ENCODE measurements at regions not wholly inside any gene's neighbourhood (a gene's known extent, or its start where the extent isn't known, plus 50 kb on each side); places are given as distances from the start of the nearest gene placed in this dataset.

GRCh38 chr4:45078201-45078600 lies 351.8 kb upstream of the GNPDA2 start:
- Histone ChIP-seq H3K27ac (no peak overlapping the region), H3K27me3 (no peaks in the 10 kb centered on the region), H3K36me3 (no peaks in the 10 kb centered on the region), H3K4me3 (no peak overlapping the region), H3K4me1 (no peaks in the 10 kb centered on the region), H3K9me3 (no peaks in the 10 kb centered on the region)
- ATAC-seq = no peak
- intact Hi-C loops (cut with DNase I) = no loop called here
- no peak for DNase-seq
- no peak for TF ChIP-seq CTCF (IDR thresholded peaks at IDR 0.05)

GRCh38 chr4:45072981-45073380 lies 346.6 kb upstream of the GNPDA2 start:
- no peak for DNase-seq
- no peaks in the 10 kb centered on the region for H3K9me3 ChIP-seq
- no peaks in the 10 kb centered on the region for H3K36me3 ChIP-seq
- ATAC-seq = no peak
- no peaks in the 10 kb centered on the region for H3K27me3 ChIP-seq
- H3K27ac ChIP-seq = no peak overlapping the region
- H3K4me1 ChIP-seq = no peaks in the 10 kb centered on the region
- intact Hi-C loops (cut with DNase I) = no loop called here
- H3K4me3 ChIP-seq = no peak overlapping the region
- TF ChIP-seq CTCF (IDR thresholded peaks at IDR 0.05) = no peak

GRCh38 chr4:45064741-45065140 lies 338.4 kb upstream of the GNPDA2 start:
- Histone ChIP-seq H3K4me3 (no peak overlapping the region), H3K9me3 (no peaks in the 10 kb centered on the region), H3K4me1 (no peaks in the 10 kb centered on the region), H3K27me3 (no peaks in the 10 kb centered on the region), H3K27ac (no peak overlapping the region), H3K36me3 (no peaks in the 10 kb centered on the region)
- no peak for TF ChIP-seq CTCF (IDR thresholded peaks at IDR 0.05)
- ATAC-seq (no peak), DNase-seq (no peak)
- intact Hi-C loops (cut with DNase I) = no loop called here

- Histone ChIP-seq H3K4me1 (no peaks in the 10 kb centered on the region), H3K27ac (no peak overlapping the region), H3K27me3 (no peaks in the 10 kb centered on the region), H3K9me3 (no peaks in the 10 kb centered on the region), H3K4me3 (no peak overlapping the region), H3K36me3 (no peaks in the 10 kb centered on the region)
- TF ChIP-seq CTCF (IDR thresholded peaks at IDR 0.05) = no peak
- no peak for DNase-seq
- no peak for ATAC-seq
- intact Hi-C loops (cut with DNase I) = no loop called here
These were observed 337.3 kb upstream of the GNPDA2 start for GRCh38 chr4:45063696-45064095.

- ATAC-seq (no peak), DNase-seq (no peak)
- no peak overlapping the region for H3K4me3 ChIP-seq
- no peak overlapping the region for H3K27ac ChIP-seq
- no peaks in the 10 kb centered on the region for H3K4me1 ChIP-seq
- H3K36me3 ChIP-seq = no peaks in the 10 kb centered on the region
- H3K27me3 ChIP-seq = no peaks in the 10 kb centered on the region
- TF ChIP-seq CTCF (IDR thresholded peaks at IDR 0.05) = no peak
- no peaks in the 10 kb centered on the region for H3K9me3 ChIP-seq
- intact Hi-C loops (cut with DNase I) = no loop called here
These were observed 336.7 kb upstream of the GNPDA2 start for GRCh38 chr4:45062935-45063545.

- no peaks in the 10 kb centered on the region for H3K27me3 ChIP-seq
- no peak for TF ChIP-seq CTCF (IDR thresholded peaks at IDR 0.05)
- intact Hi-C loops (cut with DNase I) = no loop called here
- H3K4me1 ChIP-seq = no peaks in the 10 kb centered on the region
- H3K27ac ChIP-seq = no peak overlapping the region
- H3K4me3 ChIP-seq = no peak overlapping the region
- H3K9me3 ChIP-seq = peaks cover 11% of the 10 kb centered on the region
- DNase-seq = no peak
- no peaks in the 10 kb centered on the region for H3K36me3 ChIP-seq
- ATAC-seq = no peak
These were observed 317.6 kb upstream of the GNPDA2 start for GRCh38 chr4:45043911-45044310.

Measured in upper lobe of right lung (tissue), 1 donor.